Thymus (tissue), 11 donors: ENCODE measurements at regions not wholly inside any gene's neighbourhood (a gene's known extent, or its start where the extent isn't known, plus 50 kb on each side); places are given as distances from the start of the nearest gene placed in this dataset.
"Not testable (repeated sequence)": the region's sequence is repeated elsewhere in the genome, so short reads cannot be mapped to it uniquely, and the experiment has no call there.

Experiments used
- DNase-seq, 9 donors: peaks; one replicate each; pipeline ENCODE4 v3.0.0-alpha.2; 2013; ENCODE audit warnings: low spot score in 9 of 9, low read depth in 6 of 9, missing footprints in 1 of 9
- H3K27ac ChIP-seq, 2 donors: one replicate each; pipeline ENCODE4 v1.5.1; 2013; ENCODE audit warnings: control low read depth in 1 of 2, low read depth in 1 of 2, low read length in 1 of 2, mild to moderate bottlenecking in 1 of 2, moderate library complexity in 1 of 2
- H3K27me3 ChIP-seq, 2 donors: one replicate each; pipeline ENCODE4 v1.5.1; 2013; ENCODE audit warnings: low read length in 1 of 2; ENCODE audit not compliant: control insufficient read depth in 2 of 2, insufficient read depth in 1 of 2
- H3K36me3 ChIP-seq, 2 donors: one replicate each; pipeline ENCODE4 v1.5.1; 2013; ENCODE audit warnings: low read length in 1 of 2, mild to moderate bottlenecking in 1 of 2, moderate library complexity in 1 of 2; ENCODE audit not compliant: control insufficient read depth in 2 of 2, insufficient read depth in 2 of 2
- H3K4me1 ChIP-seq, 2 donors: one replicate each; pipeline ENCODE4 v1.5.1; 2013; ENCODE audit warnings: low read length in 2 of 2; ENCODE audit not compliant: control insufficient read depth in 2 of 2, insufficient read depth in 2 of 2
- H3K4me3 ChIP-seq, 2 donors: one replicate each; pipeline ENCODE4 v1.5.1; 2013; ENCODE audit warnings: low read length in 2 of 2, control low read depth in 1 of 2, mild to moderate bottlenecking in 1 of 2
- H3K9me3 ChIP-seq, 2 donors: one replicate each; pipeline ENCODE4 v1.5.1; 2013; ENCODE audit warnings: low read length in 1 of 2, mild to moderate bottlenecking in 1 of 2; ENCODE audit not compliant: control insufficient read depth in 2 of 2, insufficient read depth in 1 of 2
- WGBS: extraction: QIAGEN DNeasy Blood & Tissue Kit; methylation state at CpG from one replicate; pipeline ENCODE4 v1.1.7; 2013; 5-methylcytosine and 5-hydroxymethylcytosine counted together
- donor health status: healthy.

DNA sequence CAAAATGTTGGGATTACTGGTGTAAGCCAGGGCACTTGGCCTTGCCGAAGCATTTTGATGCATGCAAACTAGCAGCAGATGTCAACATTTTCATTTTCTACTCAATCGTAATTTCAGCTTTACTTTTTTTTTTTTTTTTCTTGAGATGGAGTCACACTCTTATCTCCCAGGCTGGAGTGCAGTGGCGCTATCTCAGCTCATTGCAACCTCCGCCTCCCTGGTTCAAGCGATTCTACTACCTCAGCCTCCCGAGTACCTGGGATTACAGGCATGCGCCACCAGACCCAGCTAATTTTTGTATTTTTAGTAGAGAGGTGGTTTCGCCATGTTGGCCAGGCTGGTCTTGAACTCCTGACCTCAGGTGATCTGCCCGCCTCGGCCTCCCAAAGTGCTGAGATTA is 373.3 kb upstream of the RGS6 start:
- not testable (repeated sequence) for DNase-seq, H3K27ac ChIP-seq, H3K4me3 ChIP-seq, H3K36me3 ChIP-seq, H3K9me3 ChIP-seq, H3K27me3 ChIP-seq
- WGBS = 98% methylated on average over 10 of the region's 10 CpGs
- H3K4me1 ChIP-seq = peaks cover 22 to 23% of the 10 kb centered on the region in 2 donors

DNA sequence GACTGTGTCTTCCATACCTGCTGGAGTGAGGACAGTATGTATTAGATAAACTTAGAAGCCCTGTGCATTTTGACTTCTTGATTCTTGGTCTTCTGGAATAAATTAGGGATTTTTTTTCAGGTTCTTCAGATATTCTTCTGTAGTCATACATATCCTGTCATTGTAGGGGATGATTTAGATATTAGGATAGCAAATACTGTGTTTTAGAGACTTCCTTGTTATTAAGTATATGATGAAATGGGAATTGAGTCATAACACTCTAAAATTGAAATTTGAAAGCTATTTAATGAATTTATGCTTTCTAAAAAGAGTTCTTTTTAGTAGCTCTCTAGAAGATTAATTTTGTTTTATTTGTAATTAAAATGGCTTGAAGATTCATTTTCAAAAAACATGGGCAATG is 371.5 kb upstream of the RGS6 start:
- Histone ChIP-seq H3K9me3 (no peaks in the 10 kb centered on the region), H3K4me3 (no peak overlapping the region), H3K36me3 (no peaks in the 10 kb centered on the region), H3K27ac (no peak overlapping the region), H3K27me3 (no peaks in the 10 kb centered on the region), H3K4me1 (peaks cover 13 to 16% of the 10 kb centered on the region in 2 donors)
- DNase-seq = no peak

DNA sequence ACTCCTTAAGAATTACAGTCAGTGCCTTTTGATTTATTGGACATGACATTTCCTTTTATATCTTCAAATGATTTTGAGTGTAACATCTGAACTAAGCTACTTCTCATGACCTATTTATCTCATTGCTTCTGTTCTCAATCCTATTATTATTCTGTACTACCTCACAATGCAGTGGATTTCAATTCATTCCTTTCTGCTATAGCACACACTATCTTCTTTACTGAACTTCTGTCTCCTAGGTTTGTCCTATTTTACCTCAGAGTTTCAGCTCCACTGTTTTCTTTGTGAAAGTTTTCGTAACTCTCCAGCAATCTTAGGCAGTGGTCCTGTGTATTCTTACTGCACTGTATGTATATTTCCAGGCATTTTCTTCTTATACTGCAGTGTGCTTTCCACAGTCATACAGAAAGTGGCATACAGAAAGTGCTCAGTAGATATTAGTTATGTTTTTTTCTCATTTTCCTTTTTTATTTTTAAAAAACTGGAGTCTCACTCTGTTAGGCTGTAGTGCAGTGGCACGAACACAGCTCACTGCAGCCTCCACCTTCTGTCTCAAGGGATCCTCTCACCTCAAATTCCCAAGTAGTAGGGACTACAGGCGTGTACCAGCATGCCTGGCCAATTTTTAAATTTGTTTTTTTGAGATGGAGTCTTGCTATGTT is 368.6 kb upstream of the RGS6 start:
- Histone ChIP-seq H3K36me3 (no peaks in the 10 kb centered on the region), H3K4me3 (no peak overlapping the region), H3K9me3 (no peaks in the 10 kb centered on the region), H3K27ac (no peak overlapping the region), H3K4me1 (no peaks in the 10 kb centered on the region), H3K27me3 (no peaks in the 10 kb centered on the region)
- DNase-seq = no peak
- WGBS = 64% methylated on average over 3 of the region's 3 CpGs

DNA sequence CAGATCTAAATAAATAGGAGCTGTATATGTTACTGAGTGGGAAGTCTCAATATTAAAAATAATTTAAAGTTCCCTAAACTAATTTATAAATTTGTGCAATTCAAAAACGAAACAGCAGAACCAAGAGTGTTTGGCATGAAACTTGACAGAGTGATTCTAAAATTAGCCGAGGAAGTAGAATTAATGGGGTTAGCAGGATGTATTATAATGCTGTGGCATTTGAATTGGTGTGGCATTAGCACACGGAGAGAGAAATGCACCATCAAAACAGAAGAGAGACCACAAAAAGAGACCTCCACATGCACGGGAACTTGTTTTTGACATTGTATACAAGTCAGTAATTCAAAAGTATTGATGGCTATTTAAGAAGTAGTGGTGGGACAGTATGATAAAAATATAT is 366.0 kb upstream of the RGS6 start:
- no peak for DNase-seq
- 13% methylated on average over 4 of the region's 4 CpGs for WGBS
- Histone ChIP-seq H3K27me3 (no peaks in the 10 kb centered on the region), H3K4me1 (no peaks in the 10 kb centered on the region), H3K27ac (no peak overlapping the region), H3K36me3 (no peaks in the 10 kb centered on the region), H3K4me3 (no peak overlapping the region), H3K9me3 (no peaks in the 10 kb centered on the region)

DNA sequence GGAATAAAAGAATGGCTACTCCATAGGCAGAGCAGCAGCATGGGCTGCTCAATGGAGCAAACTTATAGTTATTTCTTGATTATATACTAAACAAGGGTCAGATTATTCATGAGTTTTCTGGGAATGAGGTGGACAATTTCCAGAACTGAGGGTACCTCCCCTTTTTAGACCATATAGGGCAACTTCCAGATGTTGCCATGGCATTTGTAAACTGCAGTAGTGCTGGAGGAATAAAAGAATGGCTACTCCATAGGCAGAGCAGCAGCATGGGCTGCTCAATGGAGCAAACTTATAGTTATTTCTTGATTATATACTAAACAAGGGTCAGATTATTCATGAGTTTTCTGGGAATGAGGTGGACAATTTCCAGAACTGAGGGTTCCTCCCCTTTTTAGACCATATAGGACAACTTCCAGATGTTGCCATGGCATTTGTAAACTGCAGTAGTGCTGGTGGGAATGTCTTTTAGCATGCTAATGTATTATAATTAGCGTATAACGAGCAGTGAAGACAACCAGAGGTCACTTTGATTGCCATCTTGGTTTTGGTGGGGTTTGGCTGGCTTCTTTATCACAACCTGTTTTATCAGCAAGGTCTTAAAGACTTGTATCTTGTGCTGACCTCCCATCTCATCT is 364.6 kb upstream of the RGS6 start:
- not testable (repeated sequence) for H3K27me3 ChIP-seq, H3K36me3 ChIP-seq, H3K4me1 ChIP-seq, H3K9me3 ChIP-seq, H3K27ac ChIP-seq, DNase-seq, H3K4me3 ChIP-seq
- WGBS = 100% methylated on average over 2 of the region's 2 CpGs

DNA sequence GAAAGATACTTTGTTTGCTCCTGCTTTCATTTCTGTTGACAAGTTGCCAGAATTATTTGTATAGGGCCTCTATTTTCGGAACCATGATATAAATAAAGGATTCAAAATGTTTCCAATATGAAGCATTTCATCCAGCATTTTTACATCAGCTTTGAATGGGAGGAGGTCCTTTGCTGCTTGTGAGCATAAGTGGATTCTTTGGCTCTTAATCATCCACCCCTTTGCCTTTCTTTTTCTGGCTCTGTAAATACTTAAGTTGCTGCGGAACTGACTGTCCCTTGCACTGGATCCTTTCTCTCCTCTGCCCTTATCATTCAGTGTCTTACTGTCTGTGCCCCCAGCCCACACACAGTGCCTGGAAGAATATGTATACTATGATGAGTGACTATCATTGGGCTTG is 357.3 kb upstream of the RGS6 start:
- Histone ChIP-seq H3K4me3 (no peak overlapping the region), H3K27me3 (no peaks in the 10 kb centered on the region), H3K9me3 (no peaks in the 10 kb centered on the region), H3K4me1 (peaks cover 0 to 5% of the 10 kb centered on the region in 2 donors), H3K36me3 (no peaks in the 10 kb centered on the region), H3K27ac (no peak overlapping the region)
- 79% methylated on average over 2 of the region's 2 CpGs for WGBS
- DNase-seq = no peak

DNA sequence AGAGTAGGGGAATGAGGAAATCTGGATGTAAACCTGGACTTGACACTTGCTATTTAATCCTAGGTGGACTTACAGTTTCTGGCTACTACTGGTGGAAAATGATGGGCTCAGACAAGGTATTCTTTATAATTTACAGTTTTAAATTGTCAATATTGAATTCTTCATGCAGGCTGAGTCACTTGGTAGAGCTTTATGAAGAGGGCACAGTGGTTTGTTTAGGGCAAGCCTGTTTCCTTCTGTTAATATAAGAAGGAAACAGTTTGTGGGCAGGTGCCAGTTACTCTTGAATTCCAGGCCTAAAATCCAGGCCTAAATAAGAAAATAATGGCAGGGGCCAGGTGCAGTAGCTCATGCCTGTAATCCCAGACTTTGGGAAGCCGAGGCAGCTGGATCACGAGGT is 355.8 kb upstream of the RGS6 start:
- no peaks in the 10 kb centered on the region for H3K36me3 ChIP-seq
- no peak for DNase-seq
- H3K4me3 ChIP-seq = no peak overlapping the region
- H3K9me3 ChIP-seq = no peaks in the 10 kb centered on the region
- WGBS = 100% methylated on average over 2 of the region's 2 CpGs
- no peaks in the 10 kb centered on the region for H3K27me3 ChIP-seq
- H3K27ac ChIP-seq = no peak overlapping the region
- H3K4me1 ChIP-seq = peaks cover 0 to 5% of the 10 kb centered on the region in 2 donors

DNA sequence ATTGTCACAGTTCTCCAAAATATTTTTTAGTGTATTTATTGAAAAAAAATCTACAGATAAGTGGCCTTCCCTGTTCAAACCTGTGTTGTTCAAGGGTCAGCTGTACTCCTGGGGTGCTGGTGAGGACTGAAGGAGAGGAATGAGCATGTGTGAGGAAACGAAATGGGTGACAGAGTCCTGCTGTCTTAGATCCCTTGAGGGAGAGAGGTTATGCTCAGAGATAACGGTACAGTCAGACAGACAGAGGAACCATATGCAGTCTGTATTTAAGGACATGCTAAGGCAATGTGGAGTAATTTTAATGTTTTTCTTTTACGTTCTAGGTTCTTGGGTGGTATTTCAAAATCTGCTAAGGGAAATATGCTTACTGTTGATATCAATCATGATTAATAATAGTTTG is 352.9 kb upstream of the RGS6 start:
- Histone ChIP-seq H3K27me3 (no peaks in the 10 kb centered on the region), H3K9me3 (no peaks in the 10 kb centered on the region), H3K36me3 (no peaks in the 10 kb centered on the region), H3K27ac (no peak overlapping the region), H3K4me3 (no peak overlapping the region), H3K4me1 (peaks cover 0 to under 1% of the 10 kb centered on the region in 2 donors)
- no peak for DNase-seq
- 98% methylated on average over 3 of the region's 3 CpGs for WGBS

DNA sequence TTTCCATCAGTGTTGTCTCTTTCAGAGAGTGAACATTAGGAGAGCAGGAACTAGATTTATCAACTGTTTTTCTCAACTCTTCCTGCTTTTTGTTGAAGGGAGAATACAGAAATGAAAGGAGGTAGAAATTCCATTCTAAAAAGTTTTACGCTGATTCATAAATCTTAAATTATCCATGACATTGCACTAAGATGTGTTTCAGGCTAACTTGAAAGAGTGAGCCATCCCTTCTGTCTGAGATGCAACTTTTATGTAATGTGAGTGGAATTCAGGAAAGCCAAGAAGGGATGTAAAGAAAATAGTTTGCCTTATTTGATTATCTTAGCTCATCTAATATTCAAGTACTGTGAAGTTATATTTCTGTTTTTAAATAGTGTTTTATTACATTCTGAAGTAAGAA is 349.5 kb upstream of the RGS6 start:
- Histone ChIP-seq H3K36me3 (no peaks in the 10 kb centered on the region), H3K4me1 (peaks cover 0 to 7% of the 10 kb centered on the region in 2 donors), H3K9me3 (no peaks in the 10 kb centered on the region), H3K27me3 (no peaks in the 10 kb centered on the region), H3K27ac (no peak overlapping the region), H3K4me3 (no peak overlapping the region)
- whole genome bisulfite sequencing = 93% methylated on average over 1 of the region's 1 CpG
- DNase-seq = no peak
